SU-DHL-6 (cell line): ENCODE measurements at regions not wholly inside any gene's neighbourhood (a gene's known extent, or its start where the extent isn't known, plus 50 kb on each side); places are given as distances from the start of the nearest gene placed in this dataset.
"Not testable (repeated sequence)": the region's sequence is repeated elsewhere in the genome, so short reads cannot be mapped to it uniquely, and the experiment has no call there.

Source experiments
- H2AFZ ChIP-seq: fragments of 200-600 bp; sonication (generic); 2 replicates; pipeline ENCODE4 v1.6.1; 2014; ENCODE audit warnings: low read depth, mild to moderate bottlenecking, moderate library complexity, mixed read lengths, antibody characterized with exemption, low read length; ENCODE audit not compliant: severe bottlenecking
- H3F3A ChIP-seq: fragments of 200-600 bp; shearing (Covaris generic); 2 replicates; pipeline ENCODE4 v1.6.0; 2016; ENCODE audit warnings: antibody characterized with exemption, mild to moderate bottlenecking; ENCODE audit not compliant: insufficient read depth
- H3K27ac ChIP-seq: fragments of 200-600 bp; sonication (generic); 2 replicates; pipeline ENCODE4 v1.5.1; 2016; ENCODE audit warnings: low read depth, mild to moderate bottlenecking, low read length, moderate library complexity, mixed read lengths
- H3K27me3 ChIP-seq: fragments of 200-600 bp; sonication (generic), shearing (Covaris generic); 2 replicates; pipeline ENCODE4 v1.6.0; 2014; ENCODE audit warnings: mild to moderate bottlenecking, low read length
- H3K36me3 ChIP-seq: fragments of 200-600 bp; sonication (generic); 2 replicates; pipeline ENCODE4 v1.6.1; 2014; ENCODE audit warnings: mild to moderate bottlenecking, low read length, mixed read lengths
- H3K4me2 ChIP-seq: fragments of 300-600, 200-600 bp; shearing (Covaris generic), sonication (generic); 2 replicates; pipeline ENCODE4 v1.6.0; 2014; ENCODE audit warnings: low read length, low read depth, mild to moderate bottlenecking; ENCODE audit not compliant: poor library complexity, severe bottlenecking
- H3K4me3 ChIP-seq: fragments of 200-600 bp; sonication (generic); 2 replicates; pipeline ENCODE4 v1.5.1; 2014; ENCODE audit warnings: antibody characterized with exemption, low read length, mild to moderate bottlenecking, mixed read lengths; ENCODE audit not compliant: insufficient read depth, poor library complexity, severe bottlenecking
- H3K79me2 ChIP-seq: fragments of 200-600 bp; sonication (generic); 2 replicates; pipeline ENCODE4 v1.6.1; 2014; ENCODE audit warnings: mild to moderate bottlenecking, low read length, moderate library complexity; ENCODE audit not compliant: insufficient read depth
- H3K9ac ChIP-seq: fragments of 200-600 bp; sonication (generic); 2 replicates; pipeline ENCODE4 v1.7.0; 2014; ENCODE audit warnings: mild to moderate bottlenecking, low read length
- H3K9me2 ChIP-seq: fragments of 200-600 bp; sonication (generic); replicated peaks from 2 replicates; pipeline ENCODE4 v1.6.1; 2014; ENCODE audit warnings: low read length; ENCODE audit not compliant: insufficient read depth
- H3K9me3 ChIP-seq: fragments of 200-600 bp; sonication (generic); 2 replicates; pipeline ENCODE4 v1.6.1; 2014; ENCODE audit warnings: low read length, mixed read lengths; ENCODE audit not compliant: insufficient read depth
- H4K20me1 ChIP-seq: fragments of 200-600 bp; sonication (generic); 2 replicates; pipeline ENCODE4 v1.6.1; 2014; ENCODE audit warnings: low read depth, mild to moderate bottlenecking, antibody characterized with exemption, low read length, moderate library complexity, mixed read lengths
- EZH2phosphoT487 ChIP-seq: fragments of 200-600 bp; sonication (generic), shearing (Covaris generic); conservative IDR thresholded peaks from 2 replicates; pipeline ENCODE4 v1.6.1; 2018; ENCODE audit warnings: mild to moderate bottlenecking, antibody characterized with exemption, low read length, moderate library complexity, mixed read lengths
- TF ChIP-seq, protein P1 (sequence below): fragments of 200-600 bp; sonication (generic); IDR thresholded peaks from one replicate; pipeline ENCODE4 v1.5.1; 2017; ENCODE audit warnings: antibody characterized with exemption, mild to moderate bottlenecking, low read length, moderate library complexity; ENCODE audit not compliant: insufficient read depth, poor library complexity, severe bottlenecking

DNA sequence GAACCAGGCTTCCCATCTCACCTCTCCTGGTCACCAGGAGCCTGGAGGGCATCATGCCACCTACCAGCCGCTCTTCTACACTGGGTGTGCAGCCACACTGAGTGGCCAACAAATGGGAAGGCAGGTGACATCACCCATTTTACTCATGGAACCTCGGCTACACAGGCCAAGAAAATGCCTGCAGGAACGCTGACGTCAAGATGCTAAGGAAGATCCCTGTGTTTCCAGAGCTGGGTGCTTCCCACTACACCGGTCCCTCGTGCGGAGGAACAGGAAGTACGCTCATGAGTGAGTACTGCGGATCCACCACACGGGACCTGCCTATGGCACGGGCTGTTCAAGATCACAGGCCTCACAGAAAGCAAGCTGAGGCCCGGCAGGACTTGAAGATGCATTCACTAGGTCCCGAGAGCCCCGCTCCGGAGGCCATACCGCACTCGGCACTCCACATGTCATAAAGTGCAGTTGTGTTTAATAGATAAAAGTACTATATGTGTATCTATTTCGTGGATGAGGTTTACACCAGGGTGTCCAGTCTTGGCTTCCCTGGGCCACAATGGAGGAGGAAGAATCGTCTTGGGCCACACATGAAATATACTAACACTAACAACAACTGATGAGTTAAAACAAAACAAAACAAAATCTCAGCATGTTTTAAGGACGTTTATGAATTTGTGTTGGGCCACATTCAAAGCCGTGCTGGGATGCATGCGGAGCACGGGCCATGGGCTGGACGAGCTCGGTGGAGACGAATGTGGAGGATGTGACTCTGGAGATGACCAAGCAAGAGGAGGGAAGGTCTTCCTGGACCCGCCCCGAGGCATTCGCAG, 257.9 kb downstream of the THBS2 start:
- H3K79me2 ChIP-seq, result no peaks in the 10 kb centered on the region
- no peak overlapping the region for H2AFZ ChIP-seq
- no peaks in the 10 kb centered on the region for H3F3A ChIP-seq

DNA sequence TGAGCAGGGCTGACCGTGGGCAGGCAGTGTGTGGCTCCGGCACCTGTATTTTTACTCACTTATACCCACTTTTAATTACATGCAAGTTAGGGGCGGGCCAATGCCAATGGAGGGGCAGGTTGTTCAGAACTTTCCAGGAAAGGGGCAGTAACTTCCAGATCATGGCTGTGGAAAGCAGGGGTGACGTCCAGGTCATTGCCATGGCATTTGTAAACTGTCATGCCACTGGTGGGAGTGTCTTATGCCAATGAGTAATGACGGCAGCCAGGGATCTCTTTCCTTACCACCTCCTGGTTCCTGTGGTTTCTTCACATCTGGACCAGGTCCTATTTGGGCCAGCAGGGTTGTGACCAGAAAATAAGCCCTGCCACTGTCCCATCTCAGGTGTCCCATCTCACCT, 258.7 kb downstream of the THBS2 start:
- Histone ChIP-seq H3K9me2 (no peaks in the 10 kb centered on the region), H3K9me3 (no peaks in the 10 kb centered on the region), H3K27ac (no peak overlapping the region), H2AFZ (no peak overlapping the region), H3K9ac (no peak overlapping the region), H3K79me2 (no peaks in the 10 kb centered on the region), H4K20me1 (no peaks in the 10 kb centered on the region), H3K4me2 (no peak overlapping the region), H3F3A (no peaks in the 10 kb centered on the region), H3K27me3 (no peaks in the 10 kb centered on the region), H3K4me3 (no peak overlapping the region), H3K36me3 (no peaks in the 10 kb centered on the region)
- TF ChIP-seq, protein P1, sequence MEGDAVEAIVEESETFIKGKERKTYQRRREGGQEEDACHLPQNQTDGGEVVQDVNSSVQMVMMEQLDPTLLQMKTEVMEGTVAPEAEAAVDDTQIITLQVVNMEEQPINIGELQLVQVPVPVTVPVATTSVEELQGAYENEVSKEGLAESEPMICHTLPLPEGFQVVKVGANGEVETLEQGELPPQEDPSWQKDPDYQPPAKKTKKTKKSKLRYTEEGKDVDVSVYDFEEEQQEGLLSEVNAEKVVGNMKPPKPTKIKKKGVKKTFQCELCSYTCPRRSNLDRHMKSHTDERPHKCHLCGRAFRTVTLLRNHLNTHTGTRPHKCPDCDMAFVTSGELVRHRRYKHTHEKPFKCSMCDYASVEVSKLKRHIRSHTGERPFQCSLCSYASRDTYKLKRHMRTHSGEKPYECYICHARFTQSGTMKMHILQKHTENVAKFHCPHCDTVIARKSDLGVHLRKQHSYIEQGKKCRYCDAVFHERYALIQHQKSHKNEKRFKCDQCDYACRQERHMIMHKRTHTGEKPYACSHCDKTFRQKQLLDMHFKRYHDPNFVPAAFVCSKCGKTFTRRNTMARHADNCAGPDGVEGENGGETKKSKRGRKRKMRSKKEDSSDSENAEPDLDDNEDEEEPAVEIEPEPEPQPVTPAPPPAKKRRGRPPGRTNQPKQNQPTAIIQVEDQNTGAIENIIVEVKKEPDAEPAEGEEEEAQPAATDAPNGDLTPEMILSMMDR, result no peak
- no peak for TF ChIP-seq EZH2phosphoT487

More for the DNA sequence above, 257.9 kb downstream of the THBS2 start:
- no peaks in the 10 kb centered on the region for H3K9me2 ChIP-seq
- H3K27me3 ChIP-seq, result no peaks in the 10 kb centered on the region
- H3K4me3 ChIP-seq, result no peak overlapping the region
- no peaks in the 10 kb centered on the region for H3K9me3 ChIP-seq
- no peak overlapping the region for H3K27ac ChIP-seq
- no peak overlapping the region for H3K4me2 ChIP-seq
- H4K20me1 ChIP-seq, result no peaks in the 10 kb centered on the region
- H3K9ac ChIP-seq, result no peak overlapping the region
- H3K36me3 ChIP-seq, result no peaks in the 10 kb centered on the region
- TF ChIP-seq, protein P1, result no peak
- TF ChIP-seq EZH2phosphoT487, result no peak

DNA sequence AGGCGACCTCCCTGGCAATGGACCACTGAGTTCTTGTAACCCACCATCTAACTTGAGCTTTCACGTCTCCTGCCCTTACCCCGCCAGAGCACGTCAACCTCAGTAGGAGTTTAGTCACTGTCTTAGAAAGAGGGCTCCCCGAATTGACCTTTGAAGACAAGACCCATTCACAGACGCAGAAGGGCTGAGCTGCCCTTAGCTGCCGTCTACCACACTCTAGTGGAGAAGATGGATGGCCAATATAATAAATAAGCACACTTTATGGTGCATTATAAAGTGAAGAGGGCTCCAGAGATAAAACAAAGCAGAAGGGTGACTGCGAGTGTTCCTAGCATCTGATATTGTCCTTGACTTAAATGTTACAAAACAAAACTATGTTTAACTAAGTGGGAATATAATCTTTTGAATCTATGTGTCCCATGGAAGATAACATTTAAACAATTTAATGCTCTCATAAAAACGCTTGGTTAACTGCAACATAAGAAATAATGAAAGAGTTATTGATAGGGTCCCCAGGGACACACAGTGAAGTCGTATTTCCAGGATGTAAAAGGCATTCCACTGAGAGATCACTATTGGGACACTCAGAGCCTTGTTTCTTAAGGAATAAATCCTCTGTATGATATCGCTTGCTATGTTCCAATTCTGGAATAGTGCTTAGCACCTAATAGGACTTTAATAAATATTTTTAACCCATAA, 261.1 kb downstream of the THBS2 start:
- H3F3A ChIP-seq, result no peaks in the 10 kb centered on the region
- no peaks in the 10 kb centered on the region for H4K20me1 ChIP-seq
- no peaks in the 10 kb centered on the region for H3K27me3 ChIP-seq
- no peaks in the 10 kb centered on the region for H3K79me2 ChIP-seq
- no peak overlapping the region for H3K9ac ChIP-seq
- H3K4me2 ChIP-seq, result no peak overlapping the region
- H3K9me2 ChIP-seq, result no peaks in the 10 kb centered on the region
- no peaks in the 10 kb centered on the region for H3K9me3 ChIP-seq
- no peak for TF ChIP-seq EZH2phosphoT487
- TF ChIP-seq, protein P1, result no peak
- no peak overlapping the region for H3K27ac ChIP-seq
- H3K4me3 ChIP-seq, result no peak overlapping the region
- H2AFZ ChIP-seq, result no peak overlapping the region
- H3K36me3 ChIP-seq, result no peaks in the 10 kb centered on the region

DNA sequence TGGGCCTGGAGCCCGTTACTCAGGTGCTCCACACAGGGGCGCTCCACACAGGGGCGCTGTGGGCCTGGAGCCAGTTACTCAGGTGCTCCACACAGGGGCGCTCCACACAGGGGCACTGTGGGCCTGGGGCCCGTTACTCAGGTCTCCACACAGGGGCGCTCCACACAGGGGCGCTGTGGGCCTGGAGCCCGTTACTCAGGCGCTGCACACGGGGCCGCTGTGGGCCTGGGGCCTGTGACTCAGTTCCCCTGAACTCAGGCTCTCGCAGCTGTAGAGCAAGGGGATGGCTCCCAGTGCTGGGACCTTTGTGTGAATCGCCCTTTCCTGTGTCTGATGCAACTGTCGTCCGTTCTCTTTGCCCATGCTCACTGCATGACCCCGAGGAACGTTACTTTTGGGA, 262.0 kb downstream of the THBS2 start:
- not testable (repeated sequence) for H3K4me2 ChIP-seq, H3K27ac ChIP-seq, H3K79me2 ChIP-seq, H3K9me2 ChIP-seq, H4K20me1 ChIP-seq, H2AFZ ChIP-seq, H3K27me3 ChIP-seq, H3K9ac ChIP-seq, H3K9me3 ChIP-seq, H3K36me3 ChIP-seq, H3F3A ChIP-seq, H3K4me3 ChIP-seq
